B cell (primary cell): ENCODE measurements at regions not wholly inside any gene's neighbourhood (a gene's known extent, or its start where the extent isn't known, plus 50 kb on each side); places are given as distances from the start of the nearest gene placed in this dataset.

Source experiments
- EZH2 ChIP-seq: IDR thresholded peaks from 2 replicates; pipeline ENCODE4 v1.6.1; 2012; ENCODE audit warnings: borderline replicate concordance, low read depth, mild to moderate bottlenecking, moderate library complexity, low read length; ENCODE audit not compliant: insufficient read depth, poor library complexity, severe bottlenecking
- TF ChIP-seq, protein P1 (sequence below): fragments of 200-600 bp; IDR thresholded peaks from one replicate; pipeline ENCODE4 v1.8.0; 2022; ENCODE audit warnings: antibody characterized with exemption, mild to moderate bottlenecking

DNA sequence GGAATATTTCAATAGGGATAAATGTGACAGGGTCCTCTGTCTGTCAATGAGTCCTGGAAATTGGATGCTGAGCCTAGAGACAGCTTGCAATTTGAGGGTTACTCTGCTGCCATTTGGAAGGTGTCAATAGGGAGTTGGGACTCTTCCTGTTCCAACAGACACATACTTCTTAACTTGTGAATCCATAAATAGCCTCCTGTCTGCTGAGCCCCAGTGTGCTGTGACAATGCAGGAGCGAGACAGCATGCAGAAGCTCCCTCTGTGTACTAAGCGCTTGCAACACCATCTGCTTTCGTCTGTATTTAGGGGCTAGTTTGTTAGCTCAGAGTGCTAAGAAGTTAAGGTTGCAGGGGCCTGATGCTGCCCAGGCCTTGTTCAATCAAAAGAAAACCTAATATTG is 58.5 kb upstream of the GPR12 start:
- TF ChIP-seq, protein P1, sequence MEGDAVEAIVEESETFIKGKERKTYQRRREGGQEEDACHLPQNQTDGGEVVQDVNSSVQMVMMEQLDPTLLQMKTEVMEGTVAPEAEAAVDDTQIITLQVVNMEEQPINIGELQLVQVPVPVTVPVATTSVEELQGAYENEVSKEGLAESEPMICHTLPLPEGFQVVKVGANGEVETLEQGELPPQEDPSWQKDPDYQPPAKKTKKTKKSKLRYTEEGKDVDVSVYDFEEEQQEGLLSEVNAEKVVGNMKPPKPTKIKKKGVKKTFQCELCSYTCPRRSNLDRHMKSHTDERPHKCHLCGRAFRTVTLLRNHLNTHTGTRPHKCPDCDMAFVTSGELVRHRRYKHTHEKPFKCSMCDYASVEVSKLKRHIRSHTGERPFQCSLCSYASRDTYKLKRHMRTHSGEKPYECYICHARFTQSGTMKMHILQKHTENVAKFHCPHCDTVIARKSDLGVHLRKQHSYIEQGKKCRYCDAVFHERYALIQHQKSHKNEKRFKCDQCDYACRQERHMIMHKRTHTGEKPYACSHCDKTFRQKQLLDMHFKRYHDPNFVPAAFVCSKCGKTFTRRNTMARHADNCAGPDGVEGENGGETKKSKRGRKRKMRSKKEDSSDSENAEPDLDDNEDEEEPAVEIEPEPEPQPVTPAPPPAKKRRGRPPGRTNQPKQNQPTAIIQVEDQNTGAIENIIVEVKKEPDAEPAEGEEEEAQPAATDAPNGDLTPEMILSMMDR: no peak
- TF ChIP-seq EZH2: no peak
